Effector CD4-positive, alpha-beta T cell (primary cell): ENCODE measurements at regions not wholly inside any gene's neighbourhood (a gene's known extent, or its start where the extent isn't known, plus 50 kb on each side); places are given as distances from the start of the nearest gene placed in this dataset.

Source experiments
- DNase-seq: peaks from one replicate; pipeline ENCODE4 v3.0.0-alpha.2; 2020

DNA sequence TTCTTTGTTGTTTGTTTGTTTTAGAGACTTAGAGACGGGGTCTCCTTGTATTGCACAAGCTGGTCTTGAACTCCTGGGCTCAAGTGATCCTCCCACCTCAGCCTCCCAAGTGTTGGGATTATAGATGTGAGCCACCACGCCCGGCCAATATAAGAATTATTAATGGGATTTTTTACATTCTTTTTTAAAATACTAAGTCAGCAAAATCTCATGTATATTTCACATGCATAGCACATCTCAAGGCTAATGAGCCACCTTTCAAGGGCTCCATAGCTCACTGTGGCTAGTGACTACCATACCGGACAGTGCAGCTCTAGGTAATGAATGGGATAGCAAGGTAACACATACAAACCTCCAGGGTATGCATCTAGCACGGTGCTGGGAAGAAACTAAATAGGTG, 361.4 kb downstream of the SAMD5 start:
- no peak for DNase-seq

DNA sequence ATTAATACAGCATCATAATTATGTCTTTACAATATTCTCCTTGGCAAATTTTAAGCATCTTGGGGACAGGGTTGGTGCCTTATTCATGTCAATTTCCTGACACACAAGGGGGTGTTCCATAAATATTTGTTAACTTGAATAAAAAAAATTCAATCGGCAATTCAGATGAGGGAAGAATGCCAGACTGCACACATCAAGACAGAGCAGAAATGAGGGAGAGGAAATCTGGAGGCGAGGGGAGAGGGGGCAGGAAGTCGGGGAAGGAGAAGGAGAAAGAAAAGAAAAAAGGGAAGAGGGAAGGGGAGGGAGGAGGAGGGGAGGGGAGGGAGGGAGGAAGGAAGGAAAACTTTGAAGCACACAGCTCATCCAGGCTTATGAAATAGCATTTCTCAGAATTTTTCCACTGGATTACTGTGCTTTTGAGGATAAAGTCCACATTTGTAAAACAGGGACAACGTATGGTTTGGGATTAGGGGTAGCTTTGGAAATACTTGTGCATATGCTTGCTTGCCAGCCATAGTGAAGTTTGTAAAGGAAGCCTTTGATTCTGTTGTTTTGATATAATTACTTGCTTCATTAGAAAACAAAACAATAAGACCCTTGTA, 362.1 kb downstream of the SAMD5 start:
- no peak for DNase-seq

DNA sequence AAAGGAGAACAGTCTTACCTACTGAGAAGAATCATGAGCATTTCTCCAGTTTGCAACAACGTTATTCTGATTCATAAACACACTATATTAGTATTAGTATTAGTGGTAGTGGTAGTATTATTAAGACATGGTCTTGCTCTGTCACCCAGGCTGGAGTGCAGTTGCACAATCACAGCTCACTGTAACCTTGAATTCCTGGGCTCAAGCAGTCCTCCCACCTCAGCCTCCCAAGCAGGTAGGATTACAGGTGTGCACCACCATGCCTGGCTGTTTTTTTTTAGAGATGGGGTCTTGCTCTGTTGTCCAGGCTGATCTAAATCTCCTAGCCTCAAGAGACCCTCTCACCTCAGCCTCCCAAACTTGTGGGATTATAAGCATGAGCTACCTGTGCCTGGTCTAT, 363.5 kb downstream of the SAMD5 start:
- no peak for DNase-seq

DNA sequence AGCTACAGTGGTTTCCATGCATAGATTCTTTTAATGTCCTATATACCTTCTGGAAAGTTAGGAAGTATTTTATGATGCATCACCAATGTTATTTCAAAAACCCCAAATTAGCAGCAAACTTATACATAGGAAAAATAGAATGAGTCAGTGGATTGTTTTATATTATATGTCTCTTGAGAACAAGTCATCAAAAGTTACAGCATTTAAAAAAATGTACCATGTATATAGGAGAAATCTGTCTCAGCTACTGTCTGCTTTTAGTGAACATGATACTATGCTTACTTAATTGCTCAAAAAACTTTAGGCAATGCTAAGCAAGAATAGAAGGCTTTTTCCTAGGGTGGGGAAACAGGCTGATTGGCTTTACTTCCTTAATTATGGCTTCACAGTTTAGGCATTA, 365.3 kb downstream of the SAMD5 start:
- no peak for DNase-seq

DNA sequence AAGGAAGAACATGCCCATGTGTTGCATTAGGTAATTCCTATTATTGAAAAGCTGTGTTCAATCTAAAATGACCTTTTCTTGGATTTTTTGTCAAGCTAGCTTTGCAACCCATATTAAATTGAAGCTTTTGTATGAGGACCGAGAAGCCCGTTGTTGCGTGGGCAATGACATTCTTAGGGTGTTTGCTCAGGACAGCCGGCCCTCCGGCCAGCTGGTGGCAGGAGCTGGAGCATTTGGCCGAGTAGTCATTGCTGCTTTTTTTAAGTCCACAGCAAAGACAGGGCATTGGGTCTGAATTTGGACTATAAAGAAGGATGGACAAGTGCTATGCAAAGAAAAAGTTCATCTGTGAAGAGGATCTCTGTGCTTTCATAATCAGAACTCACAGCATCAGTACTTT, 365.8 kb downstream of the SAMD5 start:
- no peak for DNase-seq

DNA sequence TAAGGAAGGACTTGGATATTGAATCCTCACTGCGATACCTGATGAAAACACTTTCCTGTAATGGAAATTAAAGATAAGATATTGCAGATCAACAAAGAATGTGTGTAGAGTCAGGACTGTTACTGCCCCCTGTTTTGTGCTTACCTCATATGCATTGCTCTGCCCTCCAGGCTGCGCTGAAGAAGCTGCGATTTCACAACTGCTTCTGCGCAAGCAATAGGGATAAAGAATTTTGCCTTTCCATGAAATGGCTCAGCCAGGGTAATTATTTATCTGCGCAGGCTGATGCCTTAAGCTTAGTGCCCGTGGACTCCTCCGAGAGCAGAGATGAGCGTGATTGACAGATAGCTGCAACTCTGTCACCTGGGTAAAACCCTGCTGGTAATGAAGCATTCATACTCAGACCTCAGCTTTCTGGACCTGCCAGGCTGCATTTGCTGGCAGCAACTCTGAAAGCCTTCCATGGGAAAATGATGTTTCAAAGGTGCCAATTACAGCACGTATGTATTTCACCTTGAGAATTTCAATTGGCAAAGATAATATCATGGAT, 370.6 kb downstream of the SAMD5 start:
- DNase-seq, result no peak

DNA sequence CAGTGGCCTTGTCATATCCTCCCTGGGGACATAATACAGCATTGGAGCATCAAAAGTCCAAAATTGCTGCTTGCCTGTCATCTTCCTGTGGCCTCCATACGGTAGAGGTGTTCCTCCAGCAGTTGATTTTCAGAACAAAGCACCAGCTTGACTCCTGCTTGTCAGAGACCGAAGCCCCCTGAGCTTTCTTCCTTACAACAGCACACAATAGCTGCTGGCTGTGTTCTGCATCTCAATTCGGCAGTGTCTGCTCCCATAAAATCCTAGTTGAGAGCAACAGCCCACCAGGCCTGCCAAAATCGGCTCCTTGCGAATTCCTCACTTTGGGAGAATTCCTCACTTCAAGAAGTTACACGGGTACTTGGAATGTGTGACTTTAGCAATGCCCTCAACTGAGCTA, 372.9 kb downstream of the SAMD5 start:
- no peak for DNase-seq

DNA sequence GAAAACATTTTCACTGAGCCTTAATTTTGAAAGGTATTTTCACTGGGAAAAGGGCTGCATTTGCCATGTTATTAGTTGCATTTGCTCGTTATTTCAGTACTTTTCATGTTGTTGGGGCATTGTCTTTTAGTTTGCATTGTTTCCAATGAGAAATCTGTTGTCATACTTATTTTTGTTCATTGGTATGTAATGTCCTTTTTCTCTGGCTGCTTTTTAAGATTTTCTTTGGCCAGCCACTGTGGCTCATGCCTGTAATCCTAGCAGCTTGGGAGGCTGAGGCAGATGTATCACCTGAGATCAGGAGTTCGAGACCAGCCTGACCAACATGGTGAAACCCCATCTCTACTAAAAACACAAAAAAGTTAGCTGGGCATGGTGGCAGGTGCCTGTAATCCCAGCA, 379.9 kb downstream of the SAMD5 start:
- DNase-seq, result no peak

DNA sequence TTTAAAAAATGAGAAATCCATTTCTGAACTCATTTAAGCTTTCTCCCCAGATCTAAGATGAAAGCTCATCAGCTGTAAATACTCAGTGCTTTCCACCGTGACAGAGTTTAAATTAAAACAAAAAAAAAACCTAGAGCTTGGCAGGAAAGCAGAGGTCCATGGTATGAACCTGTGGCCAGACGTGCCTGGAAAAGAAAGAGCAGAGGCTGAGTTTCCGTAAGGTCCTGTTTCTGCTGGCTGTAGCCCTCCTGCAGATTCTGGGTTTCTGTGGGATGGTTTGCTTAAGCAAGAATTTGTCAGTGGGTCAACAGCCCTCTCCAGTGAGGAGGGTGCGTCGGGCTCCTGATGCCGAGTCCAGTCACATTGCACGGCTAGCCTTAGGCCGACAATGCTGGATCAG, 383.2 kb downstream of the SAMD5 start:
- no peak for DNase-seq

DNA sequence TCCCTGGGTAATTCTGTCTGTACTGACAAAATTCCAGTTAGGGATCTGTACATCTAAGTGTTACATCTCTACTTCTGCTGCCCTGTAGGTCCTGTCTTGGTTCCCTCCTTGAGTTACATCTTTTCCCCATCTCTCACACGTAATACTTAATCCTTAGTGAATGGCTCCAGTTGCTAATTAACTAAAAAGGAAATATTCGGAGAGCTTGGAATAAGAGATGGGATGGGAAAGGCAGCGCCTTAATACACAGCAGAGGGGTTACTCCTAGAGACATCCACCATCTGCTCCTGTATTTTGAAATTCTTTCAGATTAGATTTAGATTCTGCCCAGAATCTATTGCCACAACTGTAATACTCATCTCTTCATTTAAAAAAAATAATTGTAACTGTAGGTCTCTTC, 384.0 kb downstream of the SAMD5 start:
- no peak for DNase-seq

DNA sequence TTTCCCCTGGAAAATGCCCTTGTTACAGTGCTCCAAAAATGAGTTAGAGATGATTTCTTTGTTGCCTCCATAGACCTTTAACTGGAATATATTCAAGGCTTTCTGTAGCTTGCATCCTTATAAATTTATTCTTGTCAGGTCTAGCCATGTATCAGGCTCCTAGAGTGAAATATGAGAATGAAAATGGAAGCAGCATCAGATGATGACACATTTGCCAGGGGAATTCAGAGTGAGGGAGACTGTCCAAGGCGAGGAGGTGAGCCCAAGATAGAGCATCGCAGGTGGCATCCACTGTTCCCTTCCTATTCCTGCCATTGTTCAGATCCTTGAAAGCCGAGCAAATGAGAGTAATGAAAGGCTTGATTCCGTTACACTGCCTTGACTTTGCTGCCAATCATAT, 386.8 kb downstream of the SAMD5 start:
- DNase-seq, result no peak

DNA sequence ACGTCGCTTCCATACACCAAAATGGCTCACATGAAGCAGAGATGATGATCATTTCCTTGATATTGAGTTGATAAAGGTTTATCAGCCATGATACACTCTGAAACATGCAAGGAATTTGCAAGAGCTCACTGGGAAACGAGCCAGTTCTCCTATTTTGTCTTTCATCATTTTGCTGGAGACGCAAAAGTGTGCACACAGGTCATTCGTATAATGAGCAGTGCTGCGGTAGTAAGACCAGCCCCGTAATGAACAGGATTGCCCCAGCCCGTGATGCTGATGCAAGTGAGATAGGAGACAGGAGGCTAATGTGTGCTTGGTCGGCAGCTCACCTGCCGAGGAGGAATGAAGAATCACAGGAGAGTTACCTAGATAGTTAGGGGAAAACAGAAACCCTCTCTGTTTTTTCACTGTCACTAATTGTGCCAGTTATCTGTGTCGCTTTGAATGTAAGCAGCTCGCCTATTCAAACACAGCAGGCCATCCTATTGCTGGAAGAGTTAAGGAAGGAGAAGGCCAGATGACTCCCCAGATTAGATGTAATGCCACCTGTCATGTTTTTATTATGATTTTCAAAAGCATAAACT, 391.8 kb downstream of the SAMD5 start:
- no peak for DNase-seq

DNA sequence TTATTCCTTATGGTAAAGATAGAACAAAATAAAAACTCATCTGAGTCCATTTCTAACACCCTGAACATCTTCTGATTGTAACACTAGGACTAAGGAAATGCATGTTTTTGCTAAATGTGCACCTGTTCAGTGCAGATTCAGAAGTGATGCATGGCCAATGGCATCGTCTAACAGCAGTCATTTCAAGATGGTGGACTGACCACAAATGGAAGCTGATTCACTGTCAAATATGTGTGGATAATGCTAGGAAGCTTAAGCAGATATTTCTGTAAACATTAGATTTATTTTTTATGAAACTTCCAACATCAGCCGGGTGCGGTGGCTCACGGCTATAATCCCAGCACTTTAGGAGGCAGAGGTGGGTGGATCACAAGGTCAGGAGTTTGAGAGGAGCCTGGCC, 394.8 kb downstream of the SAMD5 start:
- DNase-seq, result no peak

DNA sequence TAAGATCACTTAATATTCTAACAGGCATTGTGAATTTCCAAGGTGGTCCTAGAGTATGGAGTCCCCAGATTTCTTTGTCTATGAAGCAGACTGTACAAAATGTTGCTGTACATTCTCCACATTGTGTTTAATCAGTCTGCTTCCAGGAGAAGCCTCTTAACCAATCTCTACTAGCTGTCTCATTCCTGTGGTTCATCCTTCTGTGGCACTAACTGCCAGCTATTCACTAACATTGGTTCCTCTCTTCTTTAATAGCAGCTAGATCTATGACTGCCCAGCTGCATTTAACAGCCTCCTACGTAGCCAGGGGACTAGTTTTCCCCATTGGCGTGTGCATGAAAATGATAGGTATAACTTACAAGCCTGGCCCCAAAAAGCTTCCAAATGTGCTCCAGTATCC, 395.4 kb downstream of the SAMD5 start:
- no peak for DNase-seq

DNA sequence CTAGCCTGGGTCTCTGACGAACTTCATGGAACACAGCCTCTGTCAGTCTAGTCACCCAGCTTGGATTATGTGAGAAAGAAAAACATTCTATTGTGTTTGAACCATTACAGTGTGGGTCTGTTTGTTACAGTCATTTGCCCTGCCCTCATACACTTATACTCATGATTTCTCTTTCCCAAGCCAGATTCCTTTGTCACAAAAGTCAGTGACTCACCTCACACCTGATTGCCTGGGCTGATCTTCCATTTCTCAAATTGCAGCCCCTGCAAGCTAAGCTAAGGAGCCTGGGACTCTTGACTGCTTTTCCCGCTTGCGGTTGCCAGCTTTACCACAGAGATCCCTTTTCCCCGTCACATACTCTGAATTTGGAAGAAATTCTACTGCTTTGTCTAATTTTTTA, 395.9 kb downstream of the SAMD5 start:
- DNase-seq, result no peak

DNA sequence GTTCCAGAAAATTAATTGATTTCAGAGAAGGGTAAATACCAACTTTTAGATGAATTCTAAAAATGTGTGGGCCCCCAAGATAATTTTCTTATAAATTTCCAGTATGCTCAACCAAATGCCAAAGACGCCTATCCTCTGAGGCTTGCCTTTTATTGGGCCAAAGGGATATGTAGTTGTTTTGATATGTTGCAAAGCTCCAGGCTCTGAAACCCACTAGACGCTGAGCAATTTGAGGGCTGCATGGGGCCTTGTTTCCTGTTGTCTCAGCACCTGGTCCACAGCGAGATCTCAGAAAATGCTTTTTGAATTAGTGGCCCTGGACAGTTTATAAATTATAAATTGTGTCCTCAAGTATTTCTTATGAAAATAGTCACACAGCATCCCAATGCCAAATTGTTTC, 397.2 kb downstream of the SAMD5 start:
- DNase-seq, result no peak

DNA sequence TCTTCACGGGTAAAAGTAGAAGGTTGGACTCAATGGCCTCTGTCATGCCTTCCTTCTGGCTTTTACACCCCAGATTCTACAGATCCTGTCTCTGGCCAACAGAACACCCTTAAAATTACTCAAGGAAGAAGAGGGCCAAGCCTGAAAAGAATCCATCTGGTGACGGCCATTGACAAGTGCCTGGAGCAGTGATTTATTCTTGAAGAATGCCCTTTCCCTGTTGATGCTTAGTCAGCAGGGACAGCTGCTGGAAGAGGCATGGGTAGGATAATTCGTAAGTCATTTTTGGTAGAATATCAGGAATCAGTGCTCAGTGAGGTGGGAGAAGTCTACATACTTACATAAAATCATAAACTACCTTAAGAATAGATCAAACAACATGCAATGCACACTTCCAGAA, 397.9 kb downstream of the SAMD5 start:
- no peak for DNase-seq

DNA sequence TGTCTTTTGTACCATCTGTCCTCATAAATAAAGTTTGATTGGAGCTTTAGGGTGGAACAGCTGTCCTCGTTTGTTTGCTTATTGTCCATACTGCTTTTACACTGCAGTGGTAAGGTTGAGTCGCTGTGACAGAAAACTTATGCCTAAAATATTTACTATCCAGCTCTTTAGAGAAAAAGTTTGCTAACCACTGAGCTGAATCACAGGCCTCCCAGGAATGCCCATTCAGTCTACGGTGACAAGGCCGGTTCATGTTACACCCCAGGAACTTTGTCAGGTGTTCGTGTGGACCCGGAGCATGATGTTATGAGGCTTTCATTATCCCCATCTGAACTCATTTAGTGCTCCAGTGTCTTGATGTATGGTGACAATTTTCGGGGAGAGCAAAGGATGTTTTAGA, 401.1 kb downstream of the SAMD5 start:
- DNase-seq, result no peak

DNA sequence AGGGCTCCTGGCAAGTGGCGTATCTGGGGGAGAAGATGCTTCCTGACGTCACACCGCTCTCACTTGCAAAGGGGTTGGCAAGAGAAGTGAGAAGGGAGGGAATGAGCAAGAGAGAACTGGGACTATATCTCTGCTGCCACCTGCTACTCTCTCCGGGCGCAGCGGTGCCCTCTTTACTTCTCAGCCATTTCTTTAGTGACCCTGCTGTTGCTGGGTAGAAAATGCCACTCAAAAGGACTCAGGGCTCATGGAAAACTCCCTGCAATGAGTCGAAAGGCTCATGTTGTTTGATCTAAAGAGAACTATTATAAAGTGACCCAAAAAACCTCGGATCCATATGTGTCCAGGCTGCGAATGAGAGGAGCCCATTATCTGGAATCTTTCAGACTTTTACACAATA, 401.8 kb downstream of the SAMD5 start:
- no peak for DNase-seq

DNA sequence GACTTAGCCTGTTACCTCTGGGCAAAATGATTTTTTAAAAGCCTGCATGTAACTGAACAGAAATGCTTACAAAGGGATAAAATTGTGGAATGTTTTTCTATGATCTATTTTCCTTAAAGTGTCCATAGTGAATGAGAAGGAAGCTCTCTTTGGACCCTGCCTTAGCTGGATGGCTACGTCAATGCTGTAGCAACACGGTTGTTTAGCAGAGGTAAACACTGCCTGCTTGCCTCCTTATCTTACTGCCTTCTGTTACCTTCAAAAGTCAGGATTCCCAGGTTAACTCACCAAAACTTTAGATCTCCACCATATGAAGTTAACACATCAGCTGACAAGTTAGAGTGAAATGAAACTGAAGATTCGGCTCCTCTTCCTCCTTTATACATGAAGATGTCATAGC, 402.6 kb downstream of the SAMD5 start:
- DNase-seq, result no peak

DNA sequence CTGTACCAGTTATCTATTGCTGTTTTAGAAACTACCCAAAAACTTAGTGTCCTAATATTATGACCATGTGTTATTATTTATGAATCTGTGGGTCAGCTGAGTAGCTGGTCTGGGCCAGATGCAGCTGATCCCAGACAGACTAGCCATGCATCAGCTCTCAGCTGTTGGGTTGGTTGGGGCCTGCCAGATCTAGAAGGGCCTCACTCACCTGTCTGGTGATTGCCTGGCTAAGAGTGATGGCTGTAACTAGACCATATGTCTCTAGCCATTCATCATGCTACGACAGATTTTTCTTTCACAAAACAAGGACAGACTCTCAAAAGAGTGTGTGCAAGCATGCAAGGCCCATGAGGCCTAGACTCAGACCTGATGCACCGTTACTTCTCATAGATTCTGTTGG, 403.2 kb downstream of the SAMD5 start:
- DNase-seq, result no peak

DNA sequence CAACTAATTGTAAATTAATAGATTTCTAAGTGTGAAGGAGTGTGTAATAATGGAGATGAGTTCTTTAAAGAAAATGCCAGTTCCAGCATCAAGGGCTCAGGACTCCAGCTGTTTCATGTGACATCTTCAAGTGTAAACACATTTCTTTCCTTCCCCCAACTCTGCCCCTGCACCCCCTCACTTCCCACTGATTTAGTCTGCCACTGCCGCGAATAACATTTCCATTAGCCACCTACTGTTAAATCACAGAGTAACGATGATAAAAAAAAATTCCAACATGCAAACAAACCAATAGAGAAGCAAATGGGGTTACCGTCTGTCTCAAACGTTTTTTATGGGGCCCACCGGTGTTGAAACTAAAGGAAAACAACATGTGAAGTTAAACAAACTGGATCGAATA, 414.3 kb downstream of the SAMD5 start:
- no peak for DNase-seq

DNA sequence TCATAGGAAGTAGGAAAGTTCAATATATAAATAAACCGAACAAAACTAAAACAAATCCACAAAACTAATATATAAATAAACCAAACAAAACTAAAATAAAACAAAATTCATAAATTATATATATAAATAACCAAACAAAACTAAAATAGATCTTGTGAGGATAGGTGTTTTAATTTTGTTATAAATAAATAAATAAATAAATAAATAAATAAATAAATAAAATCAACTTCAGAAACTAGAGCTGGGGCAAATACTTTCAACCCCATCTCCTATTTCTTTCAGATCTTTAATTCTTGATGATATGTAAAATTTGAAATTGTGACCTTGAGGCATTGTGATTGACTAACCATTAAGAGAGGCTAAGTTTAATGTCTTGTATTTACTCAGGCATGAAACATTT, 416.1 kb downstream of the SAMD5 start:
- DNase-seq, result no peak

DNA sequence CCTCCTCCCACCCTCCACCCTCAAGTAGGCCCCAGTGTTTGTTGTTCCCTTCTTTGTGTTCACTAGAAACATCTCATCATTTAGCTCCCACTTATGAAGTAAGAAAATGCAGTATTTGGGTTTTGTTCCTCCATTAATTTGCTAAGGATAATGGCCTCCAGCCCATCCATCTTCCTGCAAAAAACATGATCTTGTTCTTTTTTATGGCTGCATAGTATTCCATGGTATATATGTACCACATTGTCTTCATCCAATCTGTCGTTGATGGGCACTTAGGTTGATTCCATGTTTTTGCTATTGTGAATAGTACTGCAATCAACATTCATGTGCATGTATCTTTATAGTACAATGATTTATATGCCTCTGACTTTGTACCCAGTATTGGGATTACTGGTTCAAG, 416.8 kb upstream of the SASH1 start:
- DNase-seq, result no peak

DNA sequence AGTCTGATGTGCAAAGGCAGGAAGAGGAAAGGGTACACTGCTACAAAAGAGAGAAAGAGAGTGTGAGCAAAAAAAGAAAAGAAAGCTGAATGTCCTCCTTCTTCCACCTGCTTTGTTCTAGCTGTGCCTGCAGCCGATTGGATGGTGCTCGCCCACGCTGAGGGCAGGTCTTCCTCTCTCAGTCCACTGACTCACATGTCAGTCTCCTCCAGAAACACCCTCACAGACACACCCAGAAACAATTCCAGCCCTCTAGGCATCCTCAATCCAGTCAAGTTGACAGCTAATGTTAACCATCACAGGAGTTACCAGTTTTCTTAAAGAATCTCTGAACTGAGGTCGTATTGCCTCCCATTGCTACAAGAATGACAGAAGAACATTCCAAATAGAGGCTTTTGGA, 411.9 kb upstream of the SASH1 start:
- no peak for DNase-seq
